ENCODE measurements at regions not wholly inside any gene's neighbourhood (a gene's known extent, or its start where the extent isn't known, plus 50 kb on each side); places are given as distances from the start of the nearest gene placed in this dataset.

GRCh38 chr5:99025298-99026045 lies 96.7 kb upstream of the CHD1 start:
- Mint-ChIP-seq H3K36me3 (no peaks in the 10 kb centered on the region), H3K27me3 (ENCODE audit: low read depth in 2 of 2) (no peaks in the 10 kb centered on the region), H3K4me1 (peaks cover 0 to 4% of the 10 kb centered on the region in 2 donors), H3K27ac (no peak overlapping the region), H3K4me3 (no peak overlapping the region), H3K9me3 (no peaks in the 10 kb centered on the region)
- Histone ChIP-seq H3K36me3 (ENCODE audit: control insufficient read depth, insufficient read depth, low read length) (no peaks in the 10 kb centered on the region), H3K4me3 (ENCODE audit: low read length) (no peak overlapping the region), H3K27me3 (ENCODE audit: control insufficient read depth, insufficient read depth, low read length) (no peaks in the 10 kb centered on the region), H3K27ac (ENCODE audit: low read length) (no peak overlapping the region), H3K4me1 (ENCODE audit: control insufficient read depth, insufficient read depth, low read length) (peaks cover 4% of the 10 kb centered on the region), H3K9me3 (ENCODE audit: control insufficient read depth, insufficient read depth, low read length) (no peaks in the 10 kb centered on the region)
- intact Hi-C loops (cut with micrococcal nuclease) = no loop called here
- TF ChIP-seq, protein P1, sequence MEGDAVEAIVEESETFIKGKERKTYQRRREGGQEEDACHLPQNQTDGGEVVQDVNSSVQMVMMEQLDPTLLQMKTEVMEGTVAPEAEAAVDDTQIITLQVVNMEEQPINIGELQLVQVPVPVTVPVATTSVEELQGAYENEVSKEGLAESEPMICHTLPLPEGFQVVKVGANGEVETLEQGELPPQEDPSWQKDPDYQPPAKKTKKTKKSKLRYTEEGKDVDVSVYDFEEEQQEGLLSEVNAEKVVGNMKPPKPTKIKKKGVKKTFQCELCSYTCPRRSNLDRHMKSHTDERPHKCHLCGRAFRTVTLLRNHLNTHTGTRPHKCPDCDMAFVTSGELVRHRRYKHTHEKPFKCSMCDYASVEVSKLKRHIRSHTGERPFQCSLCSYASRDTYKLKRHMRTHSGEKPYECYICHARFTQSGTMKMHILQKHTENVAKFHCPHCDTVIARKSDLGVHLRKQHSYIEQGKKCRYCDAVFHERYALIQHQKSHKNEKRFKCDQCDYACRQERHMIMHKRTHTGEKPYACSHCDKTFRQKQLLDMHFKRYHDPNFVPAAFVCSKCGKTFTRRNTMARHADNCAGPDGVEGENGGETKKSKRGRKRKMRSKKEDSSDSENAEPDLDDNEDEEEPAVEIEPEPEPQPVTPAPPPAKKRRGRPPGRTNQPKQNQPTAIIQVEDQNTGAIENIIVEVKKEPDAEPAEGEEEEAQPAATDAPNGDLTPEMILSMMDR (IDR thresholded peaks at IDR 0.05) = no peak
- ATAC-seq (no peak), DNase-seq (no peak)
- 67% methylated on average over 3 of the region's 5 CpGs for WGBS (ENCODE audit: insufficient coverage)

DNA sequence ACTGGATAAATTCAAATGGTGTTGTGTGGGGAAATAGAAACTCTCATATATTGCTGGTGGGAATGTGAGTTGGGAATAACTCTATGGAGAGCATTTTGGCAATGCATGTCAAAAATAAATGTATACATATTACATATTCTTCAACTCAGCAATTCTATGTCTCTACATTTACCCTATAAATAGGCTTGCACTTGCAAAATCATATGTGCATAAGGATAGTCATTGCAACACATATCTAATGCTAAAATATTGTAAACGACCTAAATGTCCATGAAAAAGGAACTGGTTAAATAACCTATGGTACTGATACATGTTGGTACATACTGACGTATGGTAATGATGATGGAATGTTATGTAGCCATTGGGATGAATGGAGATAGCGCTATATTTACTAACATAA lies 94.5 kb upstream of the CHD1 start:
- H3K36me3 Mint-ChIP-seq = no peaks in the 10 kb centered on the region
- peaks cover 3% of the 10 kb centered on the region for H3K4me1 ChIP-seq (ENCODE audit: control insufficient read depth, insufficient read depth, low read length)
- no CpG with 5 or more reads among the region's 3 CpGs for WGBS (ENCODE audit: insufficient coverage)

GRCh38 chr5:99022250-99022649 lies 93.4 kb upstream of the CHD1 start:
- Mint-ChIP-seq H3K27me3 (ENCODE audit: low read depth in 2 of 2) (no peaks in the 10 kb centered on the region), H3K4me3 (no peak overlapping the region), H3K36me3 (no peaks in the 10 kb centered on the region), H3K9me3 (no peaks in the 10 kb centered on the region), H3K4me1 (peaks cover 2 to 6% of the 10 kb centered on the region in 2 donors), H3K27ac (no peak overlapping the region)
- H3K27me3 ChIP-seq (ENCODE audit: control insufficient read depth, insufficient read depth, low read length) = no peaks in the 10 kb centered on the region
- H3K4me1 ChIP-seq (ENCODE audit: control insufficient read depth, insufficient read depth, low read length) = peaks cover 3% of the 10 kb centered on the region
- H3K4me3 ChIP-seq (ENCODE audit: low read length) = no peak overlapping the region
- ATAC-seq = no peak
- no peaks in the 10 kb centered on the region for H3K36me3 ChIP-seq (ENCODE audit: control insufficient read depth, insufficient read depth, low read length)
- intact Hi-C loops (cut with micrococcal nuclease) = no loop called here
- no peaks in the 10 kb centered on the region for H3K9me3 ChIP-seq (ENCODE audit: control insufficient read depth, insufficient read depth, low read length)
- DNase-seq = no peak
- TF ChIP-seq, protein P1 (IDR thresholded peaks at IDR 0.05) = no peak
- no peak overlapping the region for H3K27ac ChIP-seq (ENCODE audit: low read length)

More for the DNA sequence above, 94.5 kb upstream of the CHD1 start:
- no peaks in the 10 kb centered on the region for H3K27me3 Mint-ChIP-seq (ENCODE audit: low read depth in 2 of 2)
- intact Hi-C loops (cut with micrococcal nuclease) = no loop called here
- H3K27ac ChIP-seq (ENCODE audit: low read length) = no peak overlapping the region
- DNase-seq (no peak), ATAC-seq (no peak)
- H3K27me3 ChIP-seq (ENCODE audit: control insufficient read depth, insufficient read depth, low read length) = no peaks in the 10 kb centered on the region
- peaks cover 4 to 6% of the 10 kb centered on the region in 2 donors for H3K4me1 Mint-ChIP-seq
- no peak overlapping the region for H3K27ac Mint-ChIP-seq
- no peaks in the 10 kb centered on the region for H3K36me3 ChIP-seq (ENCODE audit: control insufficient read depth, insufficient read depth, low read length)
- TF ChIP-seq, protein P1 (IDR thresholded peaks at IDR 0.05) = no peak
- H3K9me3 Mint-ChIP-seq = no peaks in the 10 kb centered on the region
- H3K4me3 Mint-ChIP-seq = no peak overlapping the region
- H3K4me3 ChIP-seq (ENCODE audit: low read length) = no peak overlapping the region
- H3K9me3 ChIP-seq (ENCODE audit: control insufficient read depth, insufficient read depth, low read length) = no peaks in the 10 kb centered on the region

DNA sequence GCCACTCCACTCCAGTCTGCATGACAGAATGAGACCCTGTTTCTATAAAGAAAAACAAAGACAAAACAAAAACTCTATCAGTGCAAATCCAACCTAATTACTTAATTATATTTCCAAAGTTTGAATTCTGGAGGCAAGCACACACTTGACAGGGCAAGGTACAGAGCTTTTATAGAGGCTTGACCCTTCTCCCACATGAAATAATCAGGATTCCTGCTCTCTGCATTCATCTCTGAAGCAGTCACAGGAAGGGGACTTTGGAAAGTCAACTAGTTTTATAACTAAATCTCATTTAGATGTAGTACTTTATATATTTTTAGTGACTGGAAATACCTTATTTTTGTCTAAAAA lies 91.9 kb upstream of the CHD1 start:
- H3K4me1 Mint-ChIP-seq = peaks cover 0 to 7% of the 10 kb centered on the region in 2 donors
- no peaks in the 10 kb centered on the region for H3K36me3 ChIP-seq (ENCODE audit: control insufficient read depth, insufficient read depth, low read length)
- H3K9me3 Mint-ChIP-seq = no peaks in the 10 kb centered on the region
- H3K9me3 ChIP-seq (ENCODE audit: control insufficient read depth, insufficient read depth, low read length) = no peaks in the 10 kb centered on the region
- no peaks in the 10 kb centered on the region for H3K36me3 Mint-ChIP-seq
- H3K27me3 ChIP-seq (ENCODE audit: control insufficient read depth, insufficient read depth, low read length) = no peaks in the 10 kb centered on the region
- H3K27ac ChIP-seq (ENCODE audit: low read length) = no peak overlapping the region
- intact Hi-C loops (cut with micrococcal nuclease) = no loop called here
- TF ChIP-seq, protein P1 (IDR thresholded peaks at IDR 0.05) = no peak
- H3K27me3 Mint-ChIP-seq (ENCODE audit: low read depth in 2 of 2) = no peaks in the 10 kb centered on the region
- H3K4me3 ChIP-seq (ENCODE audit: low read length) = no peak overlapping the region
- DNase-seq (no peak), ATAC-seq (no peak)
- H3K4me3 Mint-ChIP-seq = no peak overlapping the region
- H3K4me1 ChIP-seq (ENCODE audit: control insufficient read depth, insufficient read depth, low read length) = no peaks in the 10 kb centered on the region
- H3K27ac Mint-ChIP-seq = no peak overlapping the region
